ENCODE measurements at regions not wholly inside any gene's neighbourhood (a gene's known extent, or its start where the extent isn't known, plus 50 kb on each side); places are given as distances from the start of the nearest gene placed in this dataset.

DNA sequence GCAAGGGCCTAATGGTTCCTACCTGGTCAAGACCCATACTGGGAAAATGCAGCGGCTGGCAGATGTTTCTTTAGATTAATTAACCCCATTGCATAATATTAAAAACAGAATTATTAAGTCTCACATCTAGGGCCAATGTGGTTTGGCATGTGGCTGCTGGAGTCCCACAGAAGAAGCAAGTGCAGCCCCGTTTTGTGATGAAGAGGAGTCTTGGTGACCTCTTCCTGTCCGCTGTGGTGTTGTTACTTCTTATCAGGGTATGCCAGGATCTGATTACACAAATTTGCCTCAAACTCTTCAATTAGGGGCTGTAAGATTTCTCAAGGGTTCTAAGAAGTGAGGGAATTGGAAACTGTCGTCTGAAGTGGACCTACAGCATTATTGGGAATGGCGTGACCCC is 240.3 kb downstream of the SEC23IP start:
- CTCF ChIA-PET, result no interaction called here
- Mint-ChIP-seq H3K27ac (ENCODE audit: unreplicated experiment) (no peak overlapping the region), H3K36me3 (ENCODE audit: insufficient read depth, unreplicated experiment) (no peaks in the 10 kb centered on the region), H3K27me3 (ENCODE audit: unreplicated experiment) (peaks cover 15% of the 10 kb centered on the region), H3K4me1 (ENCODE audit: low read depth, unreplicated experiment) (no peaks in the 10 kb centered on the region), H3K4me3 (ENCODE audit: low read depth, unreplicated experiment) (no peak overlapping the region), H3K9me3 (ENCODE audit: low read depth, unreplicated experiment) (no peaks in the 10 kb centered on the region)
- no peak for DNase-seq
- intact Hi-C loops (cut with micrococcal nuclease; ENCODE audit: unreplicated experiment), result no loop called here
- BruUV-seq (replicated peaks), result no TSS peak
- TF ChIP-seq, protein P1, sequence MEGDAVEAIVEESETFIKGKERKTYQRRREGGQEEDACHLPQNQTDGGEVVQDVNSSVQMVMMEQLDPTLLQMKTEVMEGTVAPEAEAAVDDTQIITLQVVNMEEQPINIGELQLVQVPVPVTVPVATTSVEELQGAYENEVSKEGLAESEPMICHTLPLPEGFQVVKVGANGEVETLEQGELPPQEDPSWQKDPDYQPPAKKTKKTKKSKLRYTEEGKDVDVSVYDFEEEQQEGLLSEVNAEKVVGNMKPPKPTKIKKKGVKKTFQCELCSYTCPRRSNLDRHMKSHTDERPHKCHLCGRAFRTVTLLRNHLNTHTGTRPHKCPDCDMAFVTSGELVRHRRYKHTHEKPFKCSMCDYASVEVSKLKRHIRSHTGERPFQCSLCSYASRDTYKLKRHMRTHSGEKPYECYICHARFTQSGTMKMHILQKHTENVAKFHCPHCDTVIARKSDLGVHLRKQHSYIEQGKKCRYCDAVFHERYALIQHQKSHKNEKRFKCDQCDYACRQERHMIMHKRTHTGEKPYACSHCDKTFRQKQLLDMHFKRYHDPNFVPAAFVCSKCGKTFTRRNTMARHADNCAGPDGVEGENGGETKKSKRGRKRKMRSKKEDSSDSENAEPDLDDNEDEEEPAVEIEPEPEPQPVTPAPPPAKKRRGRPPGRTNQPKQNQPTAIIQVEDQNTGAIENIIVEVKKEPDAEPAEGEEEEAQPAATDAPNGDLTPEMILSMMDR (IDR thresholded peaks at IDR 0.05; ENCODE audit: unreplicated experiment), result no peak

GRCh38 chr10:120138689-120139088 is 246.2 kb downstream of the SEC23IP start:
- Mint-ChIP-seq H3K9me3 (ENCODE audit: low read depth, unreplicated experiment) (no peaks in the 10 kb centered on the region), H3K4me1 (ENCODE audit: low read depth, unreplicated experiment) (no peaks in the 10 kb centered on the region), H3K4me3 (ENCODE audit: low read depth, unreplicated experiment) (no peak overlapping the region), H3K36me3 (ENCODE audit: insufficient read depth, unreplicated experiment) (no peaks in the 10 kb centered on the region), H3K27me3 (ENCODE audit: unreplicated experiment) (peaks cover 15% of the 10 kb centered on the region), H3K27ac (ENCODE audit: unreplicated experiment) (no peak overlapping the region)
- no TSS peak for BruUV-seq (replicated peaks)
- no peak for DNase-seq
- TF ChIP-seq, protein P1 (IDR thresholded peaks at IDR 0.05; ENCODE audit: unreplicated experiment), result no peak
- CTCF ChIA-PET, result no interaction called here
- intact Hi-C loops (cut with micrococcal nuclease; ENCODE audit: unreplicated experiment), result no loop called here

GRCh38 chr10:120145107-120145506 is 252.6 kb downstream of the SEC23IP start:
- H3K4me3 Mint-ChIP-seq (ENCODE audit: low read depth, unreplicated experiment), result no peak overlapping the region
- no peak overlapping the region for H3K27ac Mint-ChIP-seq (ENCODE audit: unreplicated experiment)
- TF ChIP-seq, protein P1 (IDR thresholded peaks at IDR 0.05; ENCODE audit: unreplicated experiment), result no peak
- no peaks in the 10 kb centered on the region for H3K36me3 Mint-ChIP-seq (ENCODE audit: insufficient read depth, unreplicated experiment)
- intact Hi-C loops (cut with micrococcal nuclease; ENCODE audit: unreplicated experiment), result no loop called here
- BruUV-seq (replicated peaks), result no TSS peak
- CTCF ChIA-PET, result no interaction called here
- H3K27me3 Mint-ChIP-seq (ENCODE audit: unreplicated experiment), result no peaks in the 10 kb centered on the region
- no peaks in the 10 kb centered on the region for H3K4me1 Mint-ChIP-seq (ENCODE audit: low read depth, unreplicated experiment)
- no peaks in the 10 kb centered on the region for H3K9me3 Mint-ChIP-seq (ENCODE audit: low read depth, unreplicated experiment)
- DNase-seq, result no peak

DNA sequence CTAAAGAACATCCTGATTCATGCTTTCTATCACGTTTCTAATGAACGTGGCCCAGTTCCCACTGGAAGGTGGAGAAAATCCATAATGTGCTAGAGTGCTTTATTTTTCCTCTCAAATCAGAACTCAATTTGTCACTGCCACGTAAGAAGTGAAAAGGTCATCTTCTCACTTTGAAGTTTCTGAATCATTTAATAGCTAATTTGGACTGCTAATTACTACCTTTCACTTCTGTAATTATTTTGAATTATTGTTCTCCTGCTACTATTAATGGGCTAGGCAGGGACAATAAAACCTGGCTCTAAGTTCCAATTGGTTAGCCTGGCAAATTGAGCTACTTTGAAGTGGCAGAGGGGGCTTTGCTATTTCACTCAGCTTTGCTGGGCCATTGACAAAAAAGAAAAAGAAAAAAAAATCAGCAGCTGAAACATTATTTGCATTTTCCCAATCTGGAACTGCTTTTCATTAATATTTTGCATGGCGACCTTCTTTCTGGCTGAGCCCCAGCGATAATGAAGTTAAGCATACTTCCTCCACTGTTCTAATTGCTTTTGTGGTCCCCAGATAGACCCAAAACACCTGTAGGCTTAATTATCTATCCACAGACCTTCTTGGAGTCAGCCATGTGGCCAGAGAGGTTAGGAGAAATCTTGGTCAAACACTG is 264.2 kb downstream of the SEC23IP start:
- intact Hi-C loops (cut with micrococcal nuclease; ENCODE audit: unreplicated experiment), result no loop called here
- BruUV-seq (replicated peaks), result no TSS peak
- DNase-seq, result no peak
- Mint-ChIP-seq H3K9me3 (ENCODE audit: low read depth, unreplicated experiment) (peaks cover 4% of the 10 kb centered on the region), H3K27me3 (ENCODE audit: unreplicated experiment) (no peaks in the 10 kb centered on the region), H3K4me1 (ENCODE audit: low read depth, unreplicated experiment) (no peaks in the 10 kb centered on the region), H3K4me3 (ENCODE audit: low read depth, unreplicated experiment) (no peak overlapping the region), H3K36me3 (ENCODE audit: insufficient read depth, unreplicated experiment) (no peaks in the 10 kb centered on the region), H3K27ac (ENCODE audit: unreplicated experiment) (no peak overlapping the region)
- CTCF ChIA-PET, result no interaction called here
- TF ChIP-seq, protein P1 (IDR thresholded peaks at IDR 0.05; ENCODE audit: unreplicated experiment), result no peak
